ENCODE measurements at regions not wholly inside any gene's neighbourhood (a gene's known extent, or its start where the extent isn't known, plus 50 kb on each side); places are given as distances from the start of the nearest gene placed in this dataset.

DNA sequence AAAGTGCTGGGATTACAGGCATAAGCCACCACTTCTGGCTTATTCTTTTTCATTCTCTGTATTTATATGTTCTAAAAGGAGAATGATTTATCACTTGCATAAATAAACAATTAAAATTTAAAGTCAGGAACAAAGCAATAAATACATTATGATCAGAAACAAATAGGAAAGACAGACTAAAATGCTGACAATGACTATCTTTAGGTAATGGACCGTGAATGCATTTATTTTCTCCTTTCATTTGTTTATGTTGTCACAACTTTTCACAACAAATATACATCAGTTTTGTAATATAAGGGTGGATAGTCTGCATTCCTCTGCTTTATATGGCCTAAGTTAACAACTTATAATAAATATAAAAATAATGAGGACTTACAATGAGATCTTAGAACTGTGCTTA is 199.2 kb upstream of the EPHA4 start:
- no peak for FAIRE-seq
- Histone ChIP-seq H3K36me3 (ENCODE audit: control insufficient read depth in 2 of 2, extremely low read depth in 1 of 2, insufficient read depth in 2 of 2, low read length in 2 of 2) (no peaks in the 10 kb centered on the region), H3K9me1 (ENCODE audit: control insufficient read depth, extremely low read depth, insufficient read depth, low read length) (no peaks in the 10 kb centered on the region), H3K4me1 (ENCODE audit: control insufficient read depth, extremely low read depth, insufficient read depth, low read length) (peaks cover 5% of the 10 kb centered on the region), H2AFZ (ENCODE audit: control insufficient read depth, low read length) (no peak overlapping the region), H3K9ac (ENCODE audit: control insufficient read depth, extremely low read depth, insufficient read depth, low read length) (no peak overlapping the region), H3K27ac (ENCODE audit: control insufficient read depth, insufficient read depth, low read length) (no peak overlapping the region), H3K79me2 (ENCODE audit: control insufficient read depth, insufficient read depth, low read length) (no peaks in the 10 kb centered on the region), H3K27me3 (ENCODE audit: control insufficient read depth, extremely low read depth, insufficient read depth, low read length) (no peaks in the 10 kb centered on the region), H3K9me3 (ENCODE audit: control insufficient read depth, low read depth, low read length) (no peaks in the 10 kb centered on the region), H4K20me1 (ENCODE audit: control insufficient read depth, extremely low read depth, insufficient read depth, low read length) (no peaks in the 10 kb centered on the region), H3K4me3 (ENCODE audit: control insufficient read depth in 2 of 3, extremely low read depth in 1 of 3, insufficient read depth in 2 of 3, low read depth in 1 of 3, low read length in 3 of 3) (no peak overlapping the region), H3K4me2 (ENCODE audit: control insufficient read depth, extremely low read depth, insufficient read depth, low read depth, low read length) (no peak overlapping the region)
- DNase-seq (ENCODE audit: low read depth, low spot score), result no peak
- dilution Hi-C loops (cut with MboI; ENCODE audit: extremely low pct_ligation_motif_present, low sequenced_read_pairs), result no loop called here
- TF ChIP-seq, protein P1, sequence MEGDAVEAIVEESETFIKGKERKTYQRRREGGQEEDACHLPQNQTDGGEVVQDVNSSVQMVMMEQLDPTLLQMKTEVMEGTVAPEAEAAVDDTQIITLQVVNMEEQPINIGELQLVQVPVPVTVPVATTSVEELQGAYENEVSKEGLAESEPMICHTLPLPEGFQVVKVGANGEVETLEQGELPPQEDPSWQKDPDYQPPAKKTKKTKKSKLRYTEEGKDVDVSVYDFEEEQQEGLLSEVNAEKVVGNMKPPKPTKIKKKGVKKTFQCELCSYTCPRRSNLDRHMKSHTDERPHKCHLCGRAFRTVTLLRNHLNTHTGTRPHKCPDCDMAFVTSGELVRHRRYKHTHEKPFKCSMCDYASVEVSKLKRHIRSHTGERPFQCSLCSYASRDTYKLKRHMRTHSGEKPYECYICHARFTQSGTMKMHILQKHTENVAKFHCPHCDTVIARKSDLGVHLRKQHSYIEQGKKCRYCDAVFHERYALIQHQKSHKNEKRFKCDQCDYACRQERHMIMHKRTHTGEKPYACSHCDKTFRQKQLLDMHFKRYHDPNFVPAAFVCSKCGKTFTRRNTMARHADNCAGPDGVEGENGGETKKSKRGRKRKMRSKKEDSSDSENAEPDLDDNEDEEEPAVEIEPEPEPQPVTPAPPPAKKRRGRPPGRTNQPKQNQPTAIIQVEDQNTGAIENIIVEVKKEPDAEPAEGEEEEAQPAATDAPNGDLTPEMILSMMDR (optimal IDR thresholded peaks at IDR 0.05 in 1 of 3, IDR thresholded peaks at IDR 0.05 in 1 of 3, conservative IDR thresholded peaks at IDR 0.05 in 1 of 3; ENCODE audit: extremely low read depth in 1 of 3, insufficient read depth in 2 of 3, low read length in 3 of 3), result no peak
- TF ChIP-seq EZH2 (IDR thresholded peaks at IDR 0.05; ENCODE audit: low read length), result no peak

DNA sequence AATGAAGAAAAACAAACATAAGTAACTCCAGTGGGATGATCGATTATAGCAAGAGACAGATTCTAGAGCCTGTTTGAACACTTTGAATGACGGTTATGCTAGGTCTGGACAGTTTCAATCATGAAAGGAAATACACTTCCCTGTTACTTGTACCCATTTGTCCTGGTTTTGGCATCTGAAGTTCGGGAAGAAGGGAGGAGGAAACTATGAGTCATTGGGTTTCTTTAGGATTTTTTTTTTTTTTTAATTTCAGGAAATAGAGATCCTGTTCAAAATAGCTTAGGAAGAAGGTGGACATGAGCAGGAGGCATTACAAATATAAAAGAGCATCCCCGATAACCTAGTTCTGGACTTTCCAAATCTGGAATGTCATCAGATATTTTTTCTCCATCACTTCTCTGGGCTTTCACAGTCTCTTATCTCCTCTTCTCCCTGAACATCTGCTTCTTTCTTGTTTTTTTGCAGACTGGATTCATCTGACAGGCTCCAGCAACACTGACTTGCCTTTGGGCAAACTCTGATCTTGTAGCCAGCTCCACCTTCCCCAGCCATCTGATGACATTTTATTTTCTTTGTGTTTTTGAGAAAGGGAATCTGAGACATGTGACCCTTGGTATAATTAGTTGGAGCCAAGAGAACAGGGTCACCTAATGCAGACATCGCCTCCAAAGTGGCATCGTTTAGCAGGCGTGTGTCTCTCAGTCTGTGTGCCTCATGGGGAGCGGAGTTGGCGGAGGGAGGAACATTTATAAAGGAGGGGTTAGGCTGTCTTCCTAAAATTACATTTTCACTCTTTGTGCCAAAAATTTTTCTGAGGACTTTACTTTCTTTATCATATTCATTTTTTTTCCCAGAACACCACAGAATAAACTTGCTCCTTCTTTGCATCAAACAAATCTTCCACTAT is 195.3 kb upstream of the EPHA4 start:
- H3K27ac ChIP-seq (ENCODE audit: control insufficient read depth, insufficient read depth, low read length), result no peak overlapping the region
- no peaks in the 10 kb centered on the region for H4K20me1 ChIP-seq (ENCODE audit: control insufficient read depth, extremely low read depth, insufficient read depth, low read length)
- H3K4me1 ChIP-seq (ENCODE audit: control insufficient read depth, extremely low read depth, insufficient read depth, low read length), result peaks cover 5% of the 10 kb centered on the region
- no peaks in the 10 kb centered on the region for H3K9me1 ChIP-seq (ENCODE audit: control insufficient read depth, extremely low read depth, insufficient read depth, low read length)
- no peaks in the 10 kb centered on the region for H3K36me3 ChIP-seq (ENCODE audit: control insufficient read depth in 2 of 2, extremely low read depth in 1 of 2, insufficient read depth in 2 of 2, low read length in 2 of 2)
- H3K27me3 ChIP-seq (ENCODE audit: control insufficient read depth, extremely low read depth, insufficient read depth, low read length), result no peaks in the 10 kb centered on the region
- H3K9me3 ChIP-seq (ENCODE audit: control insufficient read depth, low read depth, low read length), result no peaks in the 10 kb centered on the region
- no peak overlapping the region for H2AFZ ChIP-seq (ENCODE audit: control insufficient read depth, low read length)
- H3K79me2 ChIP-seq (ENCODE audit: control insufficient read depth, insufficient read depth, low read length), result no peaks in the 10 kb centered on the region
- no peak overlapping the region for H3K9ac ChIP-seq (ENCODE audit: control insufficient read depth, extremely low read depth, insufficient read depth, low read length)
- no peak overlapping the region for H3K4me2 ChIP-seq (ENCODE audit: control insufficient read depth, extremely low read depth, insufficient read depth, low read depth, low read length)
- no peak overlapping the region for H3K4me3 ChIP-seq (ENCODE audit: control insufficient read depth in 2 of 3, extremely low read depth in 1 of 3, insufficient read depth in 2 of 3, low read depth in 1 of 3, low read length in 3 of 3)
- FAIRE-seq, result no peak
- no peak for DNase-seq (ENCODE audit: low read depth, low spot score)
- dilution Hi-C loops (cut with MboI; ENCODE audit: extremely low pct_ligation_motif_present, low sequenced_read_pairs), result no loop called here
- TF ChIP-seq, protein P1 (optimal IDR thresholded peaks at IDR 0.05 in 1 of 3, IDR thresholded peaks at IDR 0.05 in 1 of 3, conservative IDR thresholded peaks at IDR 0.05 in 1 of 3; ENCODE audit: extremely low read depth in 1 of 3, insufficient read depth in 2 of 3, low read length in 3 of 3), result no peak
- no peak for TF ChIP-seq EZH2 (IDR thresholded peaks at IDR 0.05; ENCODE audit: low read length)

All from keratinocyte (primary cell).